Erythroblast (primary cell): ENCODE measurements at regions not wholly inside any gene's neighbourhood (a gene's known extent, or its start where the extent isn't known, plus 50 kb on each side); places are given as distances from the start of the nearest gene placed in this dataset.

Source experiments
- GATA1 ChIP-seq: IDR thresholded peaks from 2 replicates; pipeline ENCODE4 v1.6.1; 2011; ENCODE audit warnings: low read depth, mild to moderate bottlenecking, control low read depth, low read length, moderate library complexity
- POLR2A ChIP-seq: IDR thresholded peaks from 2 replicates; pipeline ENCODE4 v1.6.1; 2011; ENCODE audit warnings: mild to moderate bottlenecking, low read length

DNA sequence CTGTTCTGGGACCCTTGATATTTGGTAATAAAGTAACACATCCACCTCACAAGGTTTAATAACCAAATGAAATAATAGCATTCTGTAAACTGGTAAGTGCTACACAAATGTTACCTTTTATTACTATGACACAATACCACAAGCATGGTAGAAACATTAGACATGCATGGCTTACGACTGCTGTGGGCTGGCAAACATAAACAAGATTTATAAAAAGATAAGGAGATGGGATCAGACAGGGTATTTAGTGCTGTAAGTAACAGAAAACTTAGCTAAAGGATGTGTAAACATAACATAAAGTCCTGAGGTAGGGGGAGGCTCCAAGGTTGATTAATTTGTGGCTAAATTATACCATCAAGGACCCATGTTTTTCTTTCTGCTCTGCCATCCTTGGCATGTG, 212.6 kb downstream of the BARHL2 start:
- TF ChIP-seq POLR2A, result no peak
- TF ChIP-seq GATA1, result no peak
